ENCODE measurements at regions not wholly inside any gene's neighbourhood (a gene's known extent, or its start where the extent isn't known, plus 50 kb on each side); places are given as distances from the start of the nearest gene placed in this dataset.

DNA sequence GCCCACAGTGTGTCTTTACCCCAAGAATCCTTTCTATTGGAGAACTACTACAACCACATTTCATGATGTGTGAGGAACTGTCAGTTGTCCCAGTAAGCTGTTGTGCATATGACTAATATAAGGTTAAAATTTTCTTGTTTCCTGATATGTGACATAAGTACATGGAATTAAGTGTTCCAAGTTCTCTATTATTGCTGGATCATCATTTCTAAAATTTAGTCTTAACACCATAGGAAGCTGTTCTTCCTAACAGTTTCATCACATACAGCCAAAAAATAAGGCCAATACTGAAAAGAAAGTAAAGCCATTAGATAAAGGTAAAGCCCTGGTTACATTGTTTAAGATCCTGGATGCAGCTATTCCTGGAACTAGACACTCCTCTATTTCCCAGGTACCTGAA is 620.9 kb upstream of the CDH8 start:
- no peak for FAIRE-seq
- no peaks in the 10 kb centered on the region for H3K4me1 ChIP-seq (ENCODE audit: control insufficient read depth, extremely low read depth, insufficient read depth, low read length)
- no peak overlapping the region for H2AFZ ChIP-seq (ENCODE audit: control insufficient read depth, low read length)
- H3K79me2 ChIP-seq (ENCODE audit: control insufficient read depth, insufficient read depth, low read length): no peaks in the 10 kb centered on the region
- no peaks in the 10 kb centered on the region for H4K20me1 ChIP-seq (ENCODE audit: control insufficient read depth, extremely low read depth, insufficient read depth, low read length)
- no peaks in the 10 kb centered on the region for H3K9me1 ChIP-seq (ENCODE audit: control insufficient read depth, extremely low read depth, insufficient read depth, low read length)
- no peak overlapping the region for H3K4me3 ChIP-seq (ENCODE audit: control insufficient read depth in 2 of 3, extremely low read depth in 1 of 3, insufficient read depth in 2 of 3, low read depth in 1 of 3, low read length in 3 of 3)
- H3K36me3 ChIP-seq (ENCODE audit: control insufficient read depth in 2 of 2, extremely low read depth in 1 of 2, insufficient read depth in 2 of 2, low read length in 2 of 2): no peaks in the 10 kb centered on the region
- no peaks in the 10 kb centered on the region for H3K27me3 ChIP-seq (ENCODE audit: control insufficient read depth, extremely low read depth, insufficient read depth, low read length)
- dilution Hi-C loops (cut with MboI; ENCODE audit: extremely low pct_ligation_motif_present, low sequenced_read_pairs): no loop called here
- TF ChIP-seq, protein P1, sequence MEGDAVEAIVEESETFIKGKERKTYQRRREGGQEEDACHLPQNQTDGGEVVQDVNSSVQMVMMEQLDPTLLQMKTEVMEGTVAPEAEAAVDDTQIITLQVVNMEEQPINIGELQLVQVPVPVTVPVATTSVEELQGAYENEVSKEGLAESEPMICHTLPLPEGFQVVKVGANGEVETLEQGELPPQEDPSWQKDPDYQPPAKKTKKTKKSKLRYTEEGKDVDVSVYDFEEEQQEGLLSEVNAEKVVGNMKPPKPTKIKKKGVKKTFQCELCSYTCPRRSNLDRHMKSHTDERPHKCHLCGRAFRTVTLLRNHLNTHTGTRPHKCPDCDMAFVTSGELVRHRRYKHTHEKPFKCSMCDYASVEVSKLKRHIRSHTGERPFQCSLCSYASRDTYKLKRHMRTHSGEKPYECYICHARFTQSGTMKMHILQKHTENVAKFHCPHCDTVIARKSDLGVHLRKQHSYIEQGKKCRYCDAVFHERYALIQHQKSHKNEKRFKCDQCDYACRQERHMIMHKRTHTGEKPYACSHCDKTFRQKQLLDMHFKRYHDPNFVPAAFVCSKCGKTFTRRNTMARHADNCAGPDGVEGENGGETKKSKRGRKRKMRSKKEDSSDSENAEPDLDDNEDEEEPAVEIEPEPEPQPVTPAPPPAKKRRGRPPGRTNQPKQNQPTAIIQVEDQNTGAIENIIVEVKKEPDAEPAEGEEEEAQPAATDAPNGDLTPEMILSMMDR (optimal IDR thresholded peaks at IDR 0.05 in 1 of 3, IDR thresholded peaks at IDR 0.05 in 1 of 3, conservative IDR thresholded peaks at IDR 0.05 in 1 of 3; ENCODE audit: extremely low read depth in 1 of 3, insufficient read depth in 2 of 3, low read length in 3 of 3): no peak
- no peak for TF ChIP-seq EZH2 (IDR thresholded peaks at IDR 0.05; ENCODE audit: low read length)
- no peak overlapping the region for H3K9ac ChIP-seq (ENCODE audit: control insufficient read depth, extremely low read depth, insufficient read depth, low read length)
- H3K4me2 ChIP-seq (ENCODE audit: control insufficient read depth, extremely low read depth, insufficient read depth, low read depth, low read length): no peak overlapping the region
- H3K9me3 ChIP-seq (ENCODE audit: control insufficient read depth, low read depth, low read length): no peaks in the 10 kb centered on the region
- DNase-seq (ENCODE audit: low read depth, low spot score): no peak
- H3K27ac ChIP-seq (ENCODE audit: control insufficient read depth, insufficient read depth, low read length): no peak overlapping the region

DNA sequence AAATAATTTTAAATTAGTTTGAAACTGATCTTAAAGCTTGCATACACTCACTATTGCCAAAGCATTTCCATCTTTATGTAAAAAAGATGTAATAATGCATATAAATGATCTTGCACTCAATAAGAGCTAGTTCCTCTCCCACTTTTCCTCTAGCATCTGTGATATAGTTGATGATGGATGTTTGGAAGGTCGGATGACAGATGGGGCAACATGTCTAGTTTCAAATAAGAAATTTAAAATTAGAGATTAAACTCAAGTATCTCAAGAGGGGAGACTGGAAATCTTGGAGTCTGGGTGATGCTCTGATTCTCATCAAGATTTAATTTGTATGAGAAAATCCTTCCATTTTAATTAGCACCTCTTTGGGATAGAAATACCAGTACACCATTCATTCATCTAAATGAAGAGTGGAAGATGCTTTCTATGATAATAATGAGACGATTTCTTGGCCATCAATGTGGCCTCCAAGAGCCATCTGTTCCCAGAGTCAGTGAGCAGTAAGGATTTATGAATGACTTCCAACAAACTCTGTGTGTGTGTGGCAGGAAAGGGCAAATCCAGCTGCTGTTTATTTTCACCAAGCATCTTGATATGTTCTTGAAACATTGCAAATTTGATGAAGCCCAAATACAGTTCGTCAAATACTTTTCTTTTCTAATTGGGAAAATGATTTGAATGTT is 616.3 kb upstream of the CDH8 start:
- Histone ChIP-seq H3K27me3 (ENCODE audit: control insufficient read depth, extremely low read depth, insufficient read depth, low read length) (no peaks in the 10 kb centered on the region), H3K36me3 (ENCODE audit: control insufficient read depth in 2 of 2, extremely low read depth in 1 of 2, insufficient read depth in 2 of 2, low read length in 2 of 2) (no peaks in the 10 kb centered on the region), H4K20me1 (ENCODE audit: control insufficient read depth, extremely low read depth, insufficient read depth, low read length) (no peaks in the 10 kb centered on the region), H3K4me3 (ENCODE audit: control insufficient read depth in 2 of 3, extremely low read depth in 1 of 3, insufficient read depth in 2 of 3, low read depth in 1 of 3, low read length in 3 of 3) (no peak overlapping the region), H2AFZ (ENCODE audit: control insufficient read depth, low read length) (no peak overlapping the region), H3K9ac (ENCODE audit: control insufficient read depth, extremely low read depth, insufficient read depth, low read length) (no peak overlapping the region), H3K4me1 (ENCODE audit: control insufficient read depth, extremely low read depth, insufficient read depth, low read length) (no peaks in the 10 kb centered on the region), H3K79me2 (ENCODE audit: control insufficient read depth, insufficient read depth, low read length) (no peaks in the 10 kb centered on the region), H3K9me3 (ENCODE audit: control insufficient read depth, low read depth, low read length) (no peaks in the 10 kb centered on the region), H3K27ac (ENCODE audit: control insufficient read depth, insufficient read depth, low read length) (no peak overlapping the region), H3K9me1 (ENCODE audit: control insufficient read depth, extremely low read depth, insufficient read depth, low read length) (no peaks in the 10 kb centered on the region), H3K4me2 (ENCODE audit: control insufficient read depth, extremely low read depth, insufficient read depth, low read depth, low read length) (no peak overlapping the region)
- FAIRE-seq (no peak), DNase-seq (ENCODE audit: low read depth, low spot score) (no peak)
- TF ChIP-seq EZH2 (IDR thresholded peaks at IDR 0.05; ENCODE audit: low read length): no peak
- TF ChIP-seq, protein P1 (optimal IDR thresholded peaks at IDR 0.05 in 1 of 3, IDR thresholded peaks at IDR 0.05 in 1 of 3, conservative IDR thresholded peaks at IDR 0.05 in 1 of 3; ENCODE audit: extremely low read depth in 1 of 3, insufficient read depth in 2 of 3, low read length in 3 of 3): no peak
- dilution Hi-C loops (cut with MboI; ENCODE audit: extremely low pct_ligation_motif_present, low sequenced_read_pairs): no loop called here

Measured in keratinocyte (primary cell).